K562 (cell line): ENCODE measurements at regions not wholly inside any gene's neighbourhood (a gene's known extent, or its start where the extent isn't known, plus 50 kb on each side); places are given as distances from the start of the nearest gene placed in this dataset.

Experiments
- ATAC-seq: fragments of 200-7000 bp; cut with Tn5 transposase; 3 replicates; pipeline ENCODE4 v1.9.1; 2020; ENCODE audit warnings: moderate library complexity
- BruUV-seq: library from RNA; stranded (reverse); fragments of 400-500 nt; replicated peaks from 2 replicates; lab custom pipeline; 2021; lab: Mats Ljungman, UMichigan
- CTCF ChIA-PET: fragments of 300-600 bp; formaldehyde crosslinking; extraction: SDS; loops from one replicate; lab custom pipeline; 2021; ENCODE audit warnings: low intra/inter-chr PET ratio; lab: Yijun Ruan, JAX
- POLR2A ChIA-PET: fragments of 300-600, 350-650 bp; sonication (Branson Sonifier 250); formaldehyde crosslinking; extraction: SDS; loops from one replicate; lab custom pipeline; 2021; ENCODE audit warnings: antibody characterized with exemption, inconsistent platforms; lab: Yijun Ruan, JAX
- DNase-seq, 4 experiments: peaks; one replicate each; pipeline versions ENCODE4 v3.0.0 to v3.0.0-alpha.2; 2011 to 2018; ENCODE audit warnings: low spot score in 3 of 4, mixed read lengths in 3 of 4; ENCODE audit errors: extremely low read depth in 1 of 4
- FAIRE-seq: peaks from 2 replicates; lab custom pipeline; 2011; peaks lifted over from hg19 to GRCh38; lab: Jason Lieb, UNC
- H2AFZ ChIP-seq: 2 replicates; pipeline ENCODE4 v1.6.0; 2011; ENCODE audit warnings: low read depth, low read length, control low read depth, inconsistent platforms
- H3K27ac ChIP-seq: fragments of 200-600 bp; 3 replicates; pipeline ENCODE4 v1.8.0; 2011; ENCODE audit warnings: low read depth, mild to moderate bottlenecking, control low read depth, inconsistent platforms, low read length, moderate library complexity, mixed read lengths; ENCODE audit errors: extremely low read depth
- H3K27me3 ChIP-seq, 2 experiments: fragments of 300-600 bp in 1 of 2; 2 replicates in 1 of 2; 3 replicates in 1 of 2; pipeline versions ENCODE4 v1.6.0 to v1.8.0; 2011; ENCODE audit warnings: inconsistent platforms in 2 of 2, low read length in 2 of 2, mild to moderate bottlenecking in 1 of 2, mixed read lengths in 1 of 2, moderate library complexity in 1 of 2; ENCODE audit not compliant: control insufficient read depth in 2 of 2, insufficient read depth in 2 of 2
- H3K36me3 ChIP-seq: fragments of 300-600 bp; 3 replicates; pipeline ENCODE4 v1.8.0; 2011; ENCODE audit warnings: mild to moderate bottlenecking, low read length, inconsistent platforms; ENCODE audit not compliant: control insufficient read depth, insufficient read depth
- H3K4me1 ChIP-seq, 2 experiments: fragments of 200-600 bp in 1 of 2; replicated peaks in 1 of 2; 2 replicates in 1 of 2; 3 replicates in 1 of 2; pipeline versions ENCODE4 v1.5.1 to v1.8.0; 2011; ENCODE audit warnings: inconsistent platforms in 2 of 2, low read length in 2 of 2, mild to moderate bottlenecking in 1 of 2, mixed read lengths in 1 of 2, moderate library complexity in 1 of 2; ENCODE audit not compliant: control insufficient read depth in 2 of 2, insufficient read depth in 2 of 2
- H3K4me2 ChIP-seq: 2 replicates; pipeline ENCODE4 v1.6.1; 2011; ENCODE audit warnings: low read length, control low read depth, inconsistent platforms, mixed read lengths; ENCODE audit not compliant: insufficient read depth
- H3K4me3 ChIP-seq: fragments of 200-600 bp; sonication (generic), shearing (Covaris generic); 2 replicates; pipeline ENCODE4 v1.5.1; 2016; ENCODE audit warnings: control low read depth, inconsistent platforms
- H3K79me2 ChIP-seq: fragments of 200-600 bp; 3 replicates; pipeline ENCODE4 v1.8.0; 2011; ENCODE audit warnings: low read length, inconsistent platforms; ENCODE audit not compliant: control insufficient read depth, insufficient read depth
- H3K9ac ChIP-seq, 2 experiments: 2 replicates each; pipeline versions ENCODE4 v1.6.0 to v1.6.1; 2011; ENCODE audit warnings: low read depth in 2 of 2, low read length in 2 of 2, control low read depth in 1 of 2, inconsistent platforms in 1 of 2, mild to moderate bottlenecking in 1 of 2, mixed read lengths in 1 of 2; ENCODE audit not compliant: insufficient read depth in 1 of 2
- H3K9me1 ChIP-seq: one replicate; pipeline ENCODE4 v1.6.0; 2011; ENCODE audit warnings: inconsistent platforms, mild to moderate bottlenecking, low read length, moderate library complexity; ENCODE audit not compliant: control insufficient read depth, insufficient read depth
- H3K9me3 ChIP-seq: replicated peaks from 2 replicates; pipeline ENCODE4 v1.5.1; 2011; ENCODE audit warnings: low read depth, low read length, inconsistent platforms; ENCODE audit not compliant: control insufficient read depth, insufficient read depth
- H4K20me1 ChIP-seq: replicated peaks from 2 replicates; pipeline ENCODE4 v1.6.1; 2011; ENCODE audit warnings: low read length, inconsistent platforms, mixed read lengths; ENCODE audit not compliant: control insufficient read depth, insufficient read depth
- ATF7 ChIP-seq: fragments of 450-650 bp; IDR thresholded peaks from 2 replicates; pipeline ENCODE4 v1.7.1; 2014; ENCODE audit warnings: mild to moderate bottlenecking, moderate library complexity
- CBX3 ChIP-seq, 2 experiments: IDR thresholded peaks; 1 replicate in 1 of 2; 2 replicates in 1 of 2; pipeline ENCODE4 v1.6.1; 2012; ENCODE audit warnings: inconsistent platforms in 2 of 2, low read length in 2 of 2, borderline replicate concordance in 1 of 2, control low read depth in 1 of 2
- NEUROD1 ChIP-seq: fragments of 150-350 bp; IDR thresholded peaks from 2 replicates; pipeline ENCODE4 v1.6.1; 2014; ENCODE audit warnings: borderline replicate concordance, low read length, low read depth; ENCODE audit not compliant: partially characterized antibody
- PKNOX1 ChIP-seq: fragments of 450-650 bp; IDR thresholded peaks from 2 replicates; pipeline ENCODE4 v1.6.1; 2016
- PTBP1 ChIP-seq: fragments of 200-400 bp; formaldehyde crosslinking; IDR thresholded peaks from 2 replicates; pipeline ENCODE4 v1.6.1; 2017; ENCODE audit warnings: low read depth, low read length
- PURB ChIP-seq: sonication (generic); formaldehyde crosslinking; IDR thresholded peaks from 2 replicates; pipeline ENCODE4 v1.9.0; 2021; ENCODE audit warnings: low read depth, mild to moderate bottlenecking, missing genetic modification reagents
- RREB1 ChIP-seq: fragments of 250-450 bp; sonication (Bioruptor Pico); IDR thresholded peaks from 2 replicates; pipeline ENCODE4 v1.4.0; 2020
- SMARCB1 ChIP-seq: IDR thresholded peaks from 2 replicates; pipeline ENCODE4 v1.6.1; 2011; ENCODE audit warnings: improper control_type of control experiment, low read depth; ENCODE audit not compliant: insufficient read length
- TAF1 ChIP-seq: IDR thresholded peaks from 2 replicates; pipeline ENCODE4 v1.6.1; 2011; ENCODE audit warnings: mild to moderate bottlenecking, low read length, moderate library complexity; ENCODE audit not compliant: insufficient read depth, control insufficient read depth, severe bottlenecking; ENCODE audit errors: extremely low read depth
- TARDBP ChIP-seq: fragments of 450-650 bp; IDR thresholded peaks from 2 replicates; pipeline ENCODE4 v1.6.1; 2016
- TEAD2 ChIP-seq: fragments of 450-650 bp; IDR thresholded peaks from 2 replicates; pipeline ENCODE4 v1.6.1; 2016; ENCODE audit warnings: missing genetic modification characterization, control low read depth, missing compliant biosample characterization
- ZHX1 ChIP-seq: fragments of 150-350 bp; conservative IDR thresholded peaks from 2 replicates; pipeline ENCODE4 v1.6.1; 2014; ENCODE audit warnings: low read length
- ZNF445 ChIP-seq: fragments of 250-450 bp; sonication (Bioruptor Pico); IDR thresholded peaks from 2 replicates; pipeline ENCODE4 v1.4.0; 2020; ENCODE audit warnings: low read depth, mild to moderate bottlenecking, moderate library complexity
- WGBS: fragments of 100-300 bp; shearing (Covaris generic); methylation state at CpG from one replicate; pipeline ENCODE4 v1.1.6; 2016; ENCODE audit warnings: low coverage, mixed read lengths; ENCODE audit not compliant: insufficient coverage; ENCODE audit errors: missing lambda C conversion rate; 5-methylcytosine and 5-hydroxymethylcytosine counted together
- in situ Hi-C: fragments of 300-500 bp; cut with MboI; formaldehyde crosslinking; loops from 4 replicates; pipeline ENCODE4 v1.15.0; 2018; ENCODE audit warnings: inconsistent platforms, mixed read lengths
- intact Hi-C: fragments of 100-400 bp; cut with micrococcal nuclease; formaldehyde crosslinking; loops from 2 replicates; pipeline ENCODE4 v1.14.2; 2022

GRCh38 chr1:199303035-199303434 is 664.2 kb downstream of the PTPRC start (continued):
- TF ChIP-seq PTBP1 (no peak), SMARCB1 (no peak), NEUROD1 (no peak), TAF1 (no peak)

- FAIRE-seq (no peak), ATAC-seq (no peak), DNase-seq (no peak)
- Histone ChIP-seq H3K27ac (no peak overlapping the region), H3K9ac (no peak overlapping the region), H3K4me3 (no peak overlapping the region), H2AFZ (no peak overlapping the region), H3K27me3 (no peaks in the 10 kb centered on the region), H3K79me2 (no peaks in the 10 kb centered on the region), H3K9me1 (no peaks in the 10 kb centered on the region), H3K4me2 (no peak overlapping the region), H3K36me3 (no peaks in the 10 kb centered on the region), H3K4me1 (no peaks in the 10 kb centered on the region), H4K20me1 (no peaks in the 10 kb centered on the region), H3K9me3 (no peaks in the 10 kb centered on the region; the same call in 1 of the 2 replicates)
- ChIA-PET POLR2A (no interaction called here), CTCF (no interaction called here)
- BruUV-seq = no TSS peak
- 0% methylated on average over 2 of the region's 2 CpGs for WGBS
- intact Hi-C loops = no loop called here
- in situ Hi-C loops = no loop called here
- TF ChIP-seq PKNOX1 (no peak), TARDBP (no peak), ATF7 (no peak), SMARCB1 (no peak), ZHX1 (no peak), ZNF445 (CRISPR knock-in tag) (no peak), RREB1 (no peak), PURB (CRISPR knock-in tag) (no peak), TEAD2 (tag) (no peak), CBX3 (IDR thresholded peaks at IDR 0.05; ENCODE audit: borderline replicate concordance in 1 of 2, low read length in 2 of 2) (no peak)
Observed at GRCh38 chr1:199305053-199305452, 666.2 kb downstream of the PTPRC start.
